Retinal pigment epithelial cell (primary cell): ENCODE measurements at regions not wholly inside any gene's neighbourhood (a gene's known extent, or its start where the extent isn't known, plus 50 kb on each side); places are given as distances from the start of the nearest gene placed in this dataset.

ENCODE experiments used
- DNase-seq: peaks from one replicate; pipeline ENCODE4 v3.0.0-alpha.2; 2010; ENCODE audit warnings: low read depth
- H3K4me3 ChIP-seq: 2 replicates; pipeline ENCODE4 v1.5.1; 2011; ENCODE audit warnings: mild to moderate bottlenecking, low read length, control low read depth, moderate library complexity
- TF ChIP-seq, protein P1 (sequence below): conservative IDR thresholded peaks from 2 replicates; pipeline ENCODE4 v1.5.1; 2011; ENCODE audit warnings: low read depth, low read length, control low read depth, inconsistent platforms

GRCh38 chr2:224252631-224253030 is 149.3 kb downstream of the FAM124B start:
- TF ChIP-seq, protein P1, sequence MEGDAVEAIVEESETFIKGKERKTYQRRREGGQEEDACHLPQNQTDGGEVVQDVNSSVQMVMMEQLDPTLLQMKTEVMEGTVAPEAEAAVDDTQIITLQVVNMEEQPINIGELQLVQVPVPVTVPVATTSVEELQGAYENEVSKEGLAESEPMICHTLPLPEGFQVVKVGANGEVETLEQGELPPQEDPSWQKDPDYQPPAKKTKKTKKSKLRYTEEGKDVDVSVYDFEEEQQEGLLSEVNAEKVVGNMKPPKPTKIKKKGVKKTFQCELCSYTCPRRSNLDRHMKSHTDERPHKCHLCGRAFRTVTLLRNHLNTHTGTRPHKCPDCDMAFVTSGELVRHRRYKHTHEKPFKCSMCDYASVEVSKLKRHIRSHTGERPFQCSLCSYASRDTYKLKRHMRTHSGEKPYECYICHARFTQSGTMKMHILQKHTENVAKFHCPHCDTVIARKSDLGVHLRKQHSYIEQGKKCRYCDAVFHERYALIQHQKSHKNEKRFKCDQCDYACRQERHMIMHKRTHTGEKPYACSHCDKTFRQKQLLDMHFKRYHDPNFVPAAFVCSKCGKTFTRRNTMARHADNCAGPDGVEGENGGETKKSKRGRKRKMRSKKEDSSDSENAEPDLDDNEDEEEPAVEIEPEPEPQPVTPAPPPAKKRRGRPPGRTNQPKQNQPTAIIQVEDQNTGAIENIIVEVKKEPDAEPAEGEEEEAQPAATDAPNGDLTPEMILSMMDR, result no peak
- no peak for DNase-seq
- H3K4me3 ChIP-seq, result no peak overlapping the region

DNA sequence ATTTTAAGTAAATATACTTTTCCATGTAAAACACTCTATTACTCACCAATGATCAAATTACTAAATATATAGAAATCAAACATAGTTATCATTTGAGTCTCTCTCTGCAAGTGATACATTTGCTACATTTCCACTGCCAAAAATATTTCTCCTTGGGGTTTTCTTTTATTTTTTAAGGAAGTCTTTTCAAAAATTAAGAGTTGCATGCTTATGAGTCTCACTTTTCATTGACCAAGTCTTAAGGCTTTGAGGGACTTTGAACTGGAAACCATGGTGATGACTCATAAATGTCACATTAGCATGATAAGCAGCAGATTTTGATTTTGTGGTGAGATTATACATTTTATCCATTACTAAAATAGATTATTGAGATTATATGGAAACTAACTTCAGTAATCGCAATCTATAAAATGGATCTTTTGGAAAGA is 152.9 kb downstream of the FAM124B start:
- TF ChIP-seq, protein P1, result no peak
- DNase-seq, result no peak
- H3K4me3 ChIP-seq, result no peak overlapping the region

GRCh38 chr2:224242561-224242960 is 159.3 kb downstream of the FAM124B start:
- DNase-seq, result no peak
- H3K4me3 ChIP-seq, result no peak overlapping the region
- TF ChIP-seq, protein P1, result no peak

DNA sequence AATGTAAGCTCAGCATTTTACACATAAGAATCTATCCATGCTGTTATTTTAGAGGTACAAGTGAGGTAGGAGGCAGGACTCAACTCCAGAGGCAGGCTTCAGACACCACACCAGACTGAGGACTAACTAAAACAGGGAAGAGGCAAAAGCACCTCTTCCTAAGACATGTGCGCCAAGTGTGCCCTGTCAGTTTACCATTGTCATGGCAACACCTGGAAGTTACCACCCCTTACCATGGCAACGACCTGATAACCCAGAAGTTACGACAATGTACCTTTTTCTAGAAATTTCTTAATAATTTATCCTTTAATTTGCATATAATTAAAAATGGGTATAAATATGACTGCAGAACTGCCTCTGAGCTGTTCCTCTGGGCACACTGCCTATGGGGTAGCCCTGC is 160.1 kb downstream of the FAM124B start:
- no peak for DNase-seq
- no peak overlapping the region for H3K4me3 ChIP-seq
- TF ChIP-seq, protein P1, result no peak

GRCh38 chr2:224241001-224241400 is 160.9 kb downstream of the FAM124B start:
- H3K4me3 ChIP-seq, result no peak overlapping the region
- TF ChIP-seq, protein P1, result no peak
- DNase-seq, result no peak

DNA sequence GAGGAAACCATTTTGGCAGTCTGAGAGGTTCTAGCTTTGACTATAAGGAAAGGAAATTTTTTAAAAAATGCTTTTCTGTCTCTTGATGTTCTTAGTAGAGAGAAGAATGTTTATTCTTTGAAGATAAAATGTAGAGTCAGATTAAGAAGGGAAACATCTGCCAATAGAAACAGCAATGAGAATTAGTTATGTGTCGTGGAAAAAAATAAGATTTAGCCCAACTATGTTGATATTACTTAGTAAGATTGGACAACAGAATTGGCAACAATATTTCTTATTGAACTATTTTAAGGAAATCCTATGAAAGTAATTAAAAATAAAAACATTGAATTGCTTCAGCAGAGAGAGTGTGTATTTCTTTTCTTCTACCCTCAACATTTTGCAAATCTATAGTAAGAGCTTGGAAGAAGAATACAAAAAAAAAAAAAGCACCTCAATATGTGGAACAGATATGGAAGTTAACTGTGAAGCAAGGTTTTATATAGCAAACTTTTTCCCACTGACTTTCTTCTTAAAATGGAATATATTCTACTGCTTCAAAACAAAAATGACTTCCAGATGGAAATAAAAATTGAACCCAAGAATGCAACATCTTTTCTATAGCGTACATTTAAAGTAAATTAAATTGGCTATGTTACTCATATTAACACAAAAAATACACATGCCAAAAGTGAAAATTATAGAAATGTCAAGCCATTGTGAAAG is 177.9 kb downstream of the FAM124B start:
- TF ChIP-seq, protein P1, result no peak
- no peak overlapping the region for H3K4me3 ChIP-seq
- DNase-seq, result no peak

GRCh38 chr2:224222974-224223373 is 178.9 kb downstream of the FAM124B start:
- no peak for DNase-seq
- TF ChIP-seq, protein P1, result no peak

More at GRCh38 chr2:224222974-224223373, 178.9 kb downstream of the FAM124B start:
- no peak overlapping the region for H3K4me3 ChIP-seq
